DND-41 (cell line): ENCODE measurements at regions not wholly inside any gene's neighbourhood (a gene's known extent, or its start where the extent isn't known, plus 50 kb on each side); places are given as distances from the start of the nearest gene placed in this dataset.
A peak's percentile ranks its signal among the peaks of the same experiment; 100 is the strongest.

Source experiments
- ATAC-seq: fragments of 200-7000 bp; cut with Tn5 transposase; 3 replicates; pipeline ENCODE4 v1.9.1; 2021; ENCODE audit warnings: low read depth; ENCODE audit not compliant: insufficient read depth
- DNase-seq: peaks from one replicate; pipeline ENCODE4 v3.0.0-alpha.2; 2020
- H2AFZ ChIP-seq: 2 replicates; pipeline ENCODE4 v1.6.0; 2012; ENCODE audit warnings: low read depth, low read length
- H3K27ac ChIP-seq: 2 replicates; pipeline ENCODE4 v1.5.1; 2012; ENCODE audit warnings: low read length, inconsistent platforms
- H3K27me3 ChIP-seq: fragments of 200-600 bp; sonication (generic); 2 replicates; pipeline ENCODE4 v1.6.0; 2012; ENCODE audit warnings: low read length, mild to moderate bottlenecking, inconsistent platforms; ENCODE audit not compliant: insufficient read depth, poor library complexity
- H3K36me3 ChIP-seq: 2 replicates; pipeline ENCODE4 v1.5.1; 2012; ENCODE audit warnings: low read length, inconsistent platforms; ENCODE audit not compliant: insufficient read depth
- H3K4me1 ChIP-seq: 2 replicates; pipeline ENCODE4 v1.5.1; 2012; ENCODE audit warnings: mild to moderate bottlenecking, low read length; ENCODE audit not compliant: insufficient read depth
- H3K4me2 ChIP-seq: 2 replicates; pipeline ENCODE4 v1.6.0; 2012; ENCODE audit warnings: mild to moderate bottlenecking, moderate library complexity, low read length, inconsistent platforms; ENCODE audit not compliant: insufficient read depth
- H3K4me3 ChIP-seq, 2 experiments: fragments of 200-600 bp in 1 of 2; shearing (Covaris generic) in 1 of 2; 2 replicates each; pipeline ENCODE4 v1.5.1; 2012 to 2016; ENCODE audit warnings: inconsistent platforms in 2 of 2, low read length in 2 of 2, mild to moderate bottlenecking in 2 of 2, low read depth in 1 of 2, moderate library complexity in 1 of 2
- H3K79me2 ChIP-seq: 2 replicates; pipeline ENCODE4 v1.6.0; 2012; ENCODE audit warnings: low read length, inconsistent platforms; ENCODE audit not compliant: insufficient read depth
- H3K9ac ChIP-seq: 2 replicates; pipeline ENCODE4 v1.6.0; 2012; ENCODE audit warnings: low read depth, mild to moderate bottlenecking, inconsistent platforms, low read length, moderate library complexity
- H3K9me3 ChIP-seq: 2 replicates; pipeline ENCODE4 v1.5.1; 2012; ENCODE audit warnings: low read length, moderate library complexity, mild to moderate bottlenecking, inconsistent platforms; ENCODE audit not compliant: insufficient read depth, severe bottlenecking
- H4K20me1 ChIP-seq: 2 replicates; pipeline ENCODE4 v1.6.0; 2012; ENCODE audit warnings: low read length; ENCODE audit not compliant: insufficient read depth
- CTCF ChIP-seq: IDR thresholded peaks from 2 replicates; pipeline ENCODE4 v1.5.1; 2012; ENCODE audit warnings: borderline replicate concordance, low read length, moderate library complexity, mild to moderate bottlenecking; ENCODE audit not compliant: poor library complexity, severe bottlenecking; ENCODE audit errors: extremely low read depth
- EZH2 ChIP-seq: IDR thresholded peaks from 3 replicates; pipeline ENCODE4 v1.6.1; 2012; ENCODE audit warnings: borderline replicate concordance, low read depth, mild to moderate bottlenecking, moderate library complexity, low read length, inconsistent platforms; ENCODE audit not compliant: severe bottlenecking

- H3K4me2 ChIP-seq, result peak overlapping the region; percentile 36
These were observed 53.8 kb upstream of the RGS1 start for GRCh38 chr1:192521734-192522133.

GRCh38 chr1:192522673-192523072 lies 52.9 kb upstream of the RGS1 start:
- TF ChIP-seq EZH2 (no peak), CTCF (no peak)
- Histone ChIP-seq H3K4me3 (no peak overlapping the region), H3K4me1 (peaks cover 66% of the 10 kb centered on the region), H4K20me1 (no peaks in the 10 kb centered on the region), H3K9ac (no peak overlapping the region), H2AFZ (no peak overlapping the region), H3K36me3 (no peaks in the 10 kb centered on the region), H3K27me3 (no peaks in the 10 kb centered on the region), H3K27ac (peak overlapping the region; percentile 82), H3K9me3 (no peaks in the 10 kb centered on the region), H3K4me2 (no peak overlapping the region), H3K79me2 (peaks cover 8% of the 10 kb centered on the region)
- ATAC-seq (no peak), DNase-seq (no peak)

More at GRCh38 chr1:192521734-192522133, 53.8 kb upstream of the RGS1 start:
- no peak for TF ChIP-seq CTCF
- TF ChIP-seq EZH2, result no peak
- no peaks in the 10 kb centered on the region for H4K20me1 ChIP-seq
- DNase-seq, result peak; percentile 63
- H3K79me2 ChIP-seq, result peaks cover 12% of the 10 kb centered on the region
- H3K9me3 ChIP-seq, result no peaks in the 10 kb centered on the region
- peak overlapping the region; percentile 30; the same call in 1 of the 2 replicates for H3K9ac ChIP-seq
- peak overlapping the region; percentile 58 for H2AFZ ChIP-seq
- peaks cover 66% of the 10 kb centered on the region for H3K4me1 ChIP-seq
- no peak overlapping the region for H3K4me3 ChIP-seq
- peak overlapping the region; percentile 82 for H3K27ac ChIP-seq
- ATAC-seq, result 0 out of 3 replicates have a peak, but pooled peaks have one; percentile 9
- H3K36me3 ChIP-seq, result no peaks in the 10 kb centered on the region
- no peaks in the 10 kb centered on the region for H3K27me3 ChIP-seq

- no peaks in the 10 kb centered on the region for H3K79me2 ChIP-seq
- H3K9me3 ChIP-seq, result no peaks in the 10 kb centered on the region
- no peak for DNase-seq
- no peak overlapping the region for H3K4me3 ChIP-seq
- TF ChIP-seq EZH2 (no peak), CTCF (no peak)
- no peak overlapping the region for H3K4me2 ChIP-seq
- no peak overlapping the region for H2AFZ ChIP-seq
- peak overlapping the region; percentile 15; the same call in 1 of the 2 replicates for H3K27ac ChIP-seq
- no peaks in the 10 kb centered on the region for H4K20me1 ChIP-seq
- ATAC-seq, result no peak
- H3K36me3 ChIP-seq, result no peaks in the 10 kb centered on the region
- no peak overlapping the region for H3K9ac ChIP-seq
- H3K4me1 ChIP-seq, result peaks cover 63% of the 10 kb centered on the region
- H3K27me3 ChIP-seq, result no peaks in the 10 kb centered on the region
These were observed 51.4 kb upstream of the RGS1 start for GRCh38 chr1:192524223-192524622.
